Activated B cell treated with CpG ODN at 0.5 μM for 24 hours (primary cell): ENCODE measurements at regions not wholly inside any gene's neighbourhood (a gene's known extent, or its start where the extent isn't known, plus 50 kb on each side); places are given as distances from the start of the nearest gene placed in this dataset.

Experiments
- ATAC-seq: fragments of 200-7000 bp; cut with Tn5 transposase; one replicate; pipeline ENCODE4 v1.10.0; 2021; ENCODE audit warnings: low read depth, mild to moderate bottlenecking, moderate library complexity
- CTCF ChIA-PET: fragments of 350-600 bp; sonication (Branson Sonifier 250); formaldehyde crosslinking; loops from one replicate; lab custom pipeline; 2021; ENCODE audit warnings: antibody characterized with exemption; lab: Charles Lee
- POLR2A ChIA-PET: fragments of 350-600 bp; sonication (Branson Sonifier 250); formaldehyde crosslinking; loops from one replicate; lab custom pipeline; 2021; ENCODE audit warnings: antibody characterized with exemption; lab: Charles Lee
- DNase-seq: peaks from one replicate; pipeline ENCODE4 v3.0.0; 2022
- H3K27ac Mint-ChIP-seq: one replicate; pipeline ENCODE4 v1.8.0; 2020; ENCODE audit warnings: mixed read lengths
- H3K27me3 Mint-ChIP-seq: one replicate; pipeline ENCODE4 v1.8.0; 2021; ENCODE audit warnings: mixed read lengths
- H3K36me3 Mint-ChIP-seq: one replicate; pipeline ENCODE4 v1.8.0; 2021; ENCODE audit warnings: low read depth, mixed read lengths
- H3K4me1 Mint-ChIP-seq: one replicate; pipeline ENCODE4 v1.8.0; 2021; ENCODE audit warnings: mixed read lengths
- H3K4me3 Mint-ChIP-seq: one replicate; pipeline ENCODE4 v1.8.0; 2020; ENCODE audit warnings: mild to moderate bottlenecking, mixed read lengths
- H3K9me3 Mint-ChIP-seq: one replicate; pipeline ENCODE4 v1.8.0; 2020; ENCODE audit warnings: mixed read lengths
- intact Hi-C: fragments of 100-400 bp; cut with micrococcal nuclease; formaldehyde crosslinking; loops from one replicate; pipeline ENCODE4 v1.15.1; 2024
- TF ChIP-seq, protein P1 (sequence below): fragments of 200-600 bp; IDR thresholded peaks from one replicate; pipeline ENCODE4 v1.8.0; 2022; ENCODE audit warnings: antibody characterized with exemption, mild to moderate bottlenecking

DNA sequence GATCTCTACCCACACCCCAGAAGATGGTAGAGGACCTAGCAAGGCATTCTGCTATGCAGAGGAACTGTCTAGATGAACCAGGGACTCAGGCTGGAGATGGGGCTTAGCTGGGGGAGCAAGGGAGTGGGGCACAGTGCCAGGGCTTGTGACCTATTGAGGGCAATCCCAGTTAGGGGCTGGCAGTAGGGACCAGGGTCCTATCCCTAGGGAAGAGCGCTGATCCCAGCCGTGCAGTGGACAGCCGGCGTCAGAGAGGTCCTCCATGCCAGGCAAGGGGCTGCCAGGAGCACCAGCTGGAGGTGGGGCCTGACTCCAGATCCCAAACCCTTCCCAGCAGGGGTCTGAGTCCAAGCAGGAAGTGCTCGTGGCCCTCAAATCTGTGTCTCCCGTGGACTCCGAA is 52.7 kb upstream of the NEURL1B start:
- POLR2A ChIA-PET: no interaction called here
- intact Hi-C loops: no loop called here
- TF ChIP-seq, protein P1, sequence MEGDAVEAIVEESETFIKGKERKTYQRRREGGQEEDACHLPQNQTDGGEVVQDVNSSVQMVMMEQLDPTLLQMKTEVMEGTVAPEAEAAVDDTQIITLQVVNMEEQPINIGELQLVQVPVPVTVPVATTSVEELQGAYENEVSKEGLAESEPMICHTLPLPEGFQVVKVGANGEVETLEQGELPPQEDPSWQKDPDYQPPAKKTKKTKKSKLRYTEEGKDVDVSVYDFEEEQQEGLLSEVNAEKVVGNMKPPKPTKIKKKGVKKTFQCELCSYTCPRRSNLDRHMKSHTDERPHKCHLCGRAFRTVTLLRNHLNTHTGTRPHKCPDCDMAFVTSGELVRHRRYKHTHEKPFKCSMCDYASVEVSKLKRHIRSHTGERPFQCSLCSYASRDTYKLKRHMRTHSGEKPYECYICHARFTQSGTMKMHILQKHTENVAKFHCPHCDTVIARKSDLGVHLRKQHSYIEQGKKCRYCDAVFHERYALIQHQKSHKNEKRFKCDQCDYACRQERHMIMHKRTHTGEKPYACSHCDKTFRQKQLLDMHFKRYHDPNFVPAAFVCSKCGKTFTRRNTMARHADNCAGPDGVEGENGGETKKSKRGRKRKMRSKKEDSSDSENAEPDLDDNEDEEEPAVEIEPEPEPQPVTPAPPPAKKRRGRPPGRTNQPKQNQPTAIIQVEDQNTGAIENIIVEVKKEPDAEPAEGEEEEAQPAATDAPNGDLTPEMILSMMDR: no peak
- Mint-ChIP-seq H3K4me1 (no peaks in the 10 kb centered on the region), H3K9me3 (no peaks in the 10 kb centered on the region), H3K4me3 (no peak overlapping the region), H3K27ac (no peak overlapping the region), H3K27me3 (peaks cover 16% of the 10 kb centered on the region), H3K36me3 (no peaks in the 10 kb centered on the region)
- CTCF ChIA-PET: no interaction called here
- ATAC-seq (no peak), DNase-seq (no peak)

DNA sequence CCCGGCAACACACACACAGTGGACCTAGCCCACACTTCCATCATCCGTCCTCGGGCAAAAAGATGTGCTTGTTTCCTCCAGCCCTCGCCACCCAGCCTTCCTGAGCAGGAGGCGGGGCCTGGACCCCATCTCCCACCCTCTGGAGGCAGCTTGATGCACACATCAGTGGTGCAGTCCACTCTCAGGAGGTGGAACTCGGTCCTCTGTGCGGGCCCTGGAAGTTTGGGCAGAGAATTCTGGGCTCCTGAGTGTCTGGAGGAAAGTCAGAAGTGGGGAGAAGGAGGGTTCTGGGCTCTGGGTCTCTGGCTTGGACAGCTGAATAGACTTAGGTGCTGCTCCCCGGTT is 54.0 kb upstream of the NEURL1B start:
- DNase-seq (no peak), ATAC-seq (no peak)
- Mint-ChIP-seq H3K36me3 (no peaks in the 10 kb centered on the region), H3K4me1 (no peaks in the 10 kb centered on the region), H3K27ac (no peak overlapping the region), H3K27me3 (peaks cover 21% of the 10 kb centered on the region), H3K4me3 (no peak overlapping the region), H3K9me3 (no peaks in the 10 kb centered on the region)
- TF ChIP-seq, protein P1: no peak
- CTCF ChIA-PET: no interaction called here
- intact Hi-C loops: no loop called here
- POLR2A ChIA-PET: no interaction called here

DNA sequence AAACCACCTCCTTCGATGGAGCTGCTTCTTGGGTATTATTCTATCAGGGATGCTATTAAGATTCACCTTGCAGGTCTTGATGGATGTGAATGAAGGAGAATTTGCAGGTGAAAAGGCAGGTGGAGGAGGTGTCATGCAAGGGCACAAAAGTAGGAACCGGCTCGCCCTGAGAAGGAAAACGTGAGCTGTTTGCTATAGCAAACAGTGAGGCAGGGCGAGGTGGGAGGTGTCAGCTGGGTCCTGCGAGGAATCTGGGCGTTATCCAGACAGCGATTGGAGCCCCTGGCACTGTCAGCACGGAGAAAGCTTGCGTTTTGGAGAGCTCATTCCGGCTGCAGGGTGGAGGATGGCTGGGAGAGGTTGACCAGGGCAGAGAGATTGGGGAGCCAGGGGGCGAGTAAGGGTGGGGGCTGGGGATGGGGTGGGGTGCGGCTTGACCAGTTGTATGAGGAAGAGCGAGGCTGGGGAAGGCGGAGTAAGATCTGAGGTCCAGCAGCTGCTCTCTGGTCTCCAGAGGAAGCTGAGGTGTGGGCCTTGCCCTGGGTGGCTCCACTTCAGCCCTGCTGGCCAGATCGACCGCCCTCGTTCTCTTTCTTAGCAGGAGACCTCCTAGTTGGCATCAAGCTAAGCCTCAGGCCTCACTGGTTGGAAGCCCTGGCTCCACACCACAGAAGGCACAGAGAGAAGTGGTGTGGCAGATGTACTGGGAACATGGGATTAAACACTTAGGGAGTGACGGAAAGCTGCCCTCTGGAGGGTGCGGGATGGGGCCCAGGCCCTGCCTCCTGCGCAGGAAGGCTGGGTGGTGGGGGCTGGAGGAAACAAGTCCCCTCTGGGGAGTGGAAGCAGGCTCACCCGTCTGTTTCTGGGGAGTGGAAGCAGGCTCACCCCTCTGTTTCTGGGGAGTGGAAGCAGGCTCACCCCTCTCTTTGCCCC is 54.7 kb upstream of the NEURL1B start:
- ChIA-PET CTCF (no interaction called here), POLR2A (no interaction called here)
- Mint-ChIP-seq H3K27me3 (peaks cover 21% of the 10 kb centered on the region), H3K4me3 (no peak overlapping the region), H3K9me3 (no peaks in the 10 kb centered on the region), H3K4me1 (no peaks in the 10 kb centered on the region), H3K27ac (no peak overlapping the region), H3K36me3 (no peaks in the 10 kb centered on the region)
- intact Hi-C loops: no loop called here
- no peak for ATAC-seq
- no peak for DNase-seq
- TF ChIP-seq, protein P1: no peak

DNA sequence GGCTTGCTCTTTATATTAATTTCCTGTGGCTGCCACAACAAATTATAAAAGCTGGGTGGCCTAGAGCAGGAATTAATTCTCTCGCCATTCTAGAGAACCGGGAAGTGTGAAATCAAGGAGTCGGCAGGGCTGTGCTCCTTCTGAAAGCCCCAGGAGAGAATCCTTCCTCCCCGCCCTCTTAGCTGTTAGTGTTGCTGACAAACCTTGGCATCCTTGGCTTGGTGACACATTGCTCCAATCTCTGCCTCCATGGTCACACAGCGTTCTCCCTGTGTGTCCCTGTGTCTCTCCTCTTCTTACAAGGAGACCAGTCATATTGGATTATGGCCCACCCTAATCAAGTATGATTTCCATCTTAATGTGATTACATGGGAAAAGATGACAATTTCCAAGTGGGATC is 55.9 kb upstream of the NEURL1B start:
- ATAC-seq (no peak), DNase-seq (no peak)
- Mint-ChIP-seq H3K4me1 (no peaks in the 10 kb centered on the region), H3K4me3 (no peak overlapping the region), H3K36me3 (no peaks in the 10 kb centered on the region), H3K27ac (no peak overlapping the region), H3K27me3 (peaks cover 26% of the 10 kb centered on the region), H3K9me3 (no peaks in the 10 kb centered on the region)
- intact Hi-C loops: no loop called here
- CTCF ChIA-PET: no interaction called here
- POLR2A ChIA-PET: no interaction called here
- TF ChIP-seq, protein P1: no peak

DNA sequence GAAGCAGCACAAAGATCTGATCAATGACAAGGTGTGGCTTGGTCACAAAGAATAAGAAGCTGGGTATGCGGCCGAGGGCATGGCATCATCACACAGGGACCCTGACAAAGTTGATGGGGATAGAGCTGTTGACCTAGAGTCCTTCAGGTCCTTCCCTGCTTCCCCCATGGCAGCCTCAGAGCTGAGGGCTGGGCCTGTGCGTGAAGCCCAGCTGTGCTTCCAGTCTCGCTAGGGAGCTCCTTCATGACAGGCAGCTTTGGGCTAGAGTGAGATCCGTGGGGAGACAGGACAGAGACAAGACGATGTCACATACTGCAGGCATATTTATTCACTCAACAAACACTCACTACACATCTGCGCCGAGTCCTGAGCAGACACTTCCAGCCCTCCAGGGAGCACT is 56.4 kb upstream of the NEURL1B start:
- H3K36me3 Mint-ChIP-seq: no peaks in the 10 kb centered on the region
- ChIA-PET POLR2A (no interaction called here), CTCF (no interaction called here)
- H3K4me1 Mint-ChIP-seq: no peaks in the 10 kb centered on the region
- TF ChIP-seq, protein P1: no peak
- intact Hi-C loops: no loop called here
- ATAC-seq (no peak), DNase-seq (no peak)
- no peak overlapping the region for H3K4me3 Mint-ChIP-seq
- H3K27me3 Mint-ChIP-seq: peaks cover 29% of the 10 kb centered on the region
- no peak overlapping the region for H3K27ac Mint-ChIP-seq
- H3K9me3 Mint-ChIP-seq: no peaks in the 10 kb centered on the region
